Brain pericyte (primary cell): ENCODE measurements at regions not wholly inside any gene's neighbourhood (a gene's known extent, or its start where the extent isn't known, plus 50 kb on each side); places are given as distances from the start of the nearest gene placed in this dataset.
"Not testable (repeated sequence)": the region's sequence is repeated elsewhere in the genome, so short reads cannot be mapped to it uniquely, and the experiment has no call there.

ENCODE experiments used
- DNase-seq: peaks from one replicate; pipeline ENCODE4 v3.0.0-alpha.2; 2012; ENCODE audit warnings: low read depth, low spot score

- no peak for DNase-seq
Observed at GRCh38 chr18:29874519-29875098, 1167.9 kb downstream of the DSC3 start.

DNA sequence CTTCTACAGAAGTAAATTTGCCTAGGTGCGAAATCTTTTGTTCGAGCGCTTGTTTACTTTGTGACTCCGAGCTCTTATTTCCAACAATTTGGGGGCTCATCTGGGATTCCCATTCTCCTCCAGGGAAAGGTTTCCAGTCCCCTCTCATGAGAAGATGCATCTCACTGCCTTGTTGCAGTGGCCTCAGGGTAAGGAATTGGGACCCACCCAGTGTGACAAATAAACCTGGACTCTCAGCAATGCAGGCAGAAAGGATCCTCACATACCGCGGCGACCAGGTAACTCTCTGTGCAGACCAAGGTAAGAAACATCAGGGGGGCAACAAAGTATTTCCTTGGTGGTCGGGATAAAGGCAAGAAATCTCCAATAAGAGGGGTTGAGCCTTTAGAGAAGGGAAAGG is 1169.3 kb downstream of the DSC3 start:
- DNase-seq, result no peak

DNA sequence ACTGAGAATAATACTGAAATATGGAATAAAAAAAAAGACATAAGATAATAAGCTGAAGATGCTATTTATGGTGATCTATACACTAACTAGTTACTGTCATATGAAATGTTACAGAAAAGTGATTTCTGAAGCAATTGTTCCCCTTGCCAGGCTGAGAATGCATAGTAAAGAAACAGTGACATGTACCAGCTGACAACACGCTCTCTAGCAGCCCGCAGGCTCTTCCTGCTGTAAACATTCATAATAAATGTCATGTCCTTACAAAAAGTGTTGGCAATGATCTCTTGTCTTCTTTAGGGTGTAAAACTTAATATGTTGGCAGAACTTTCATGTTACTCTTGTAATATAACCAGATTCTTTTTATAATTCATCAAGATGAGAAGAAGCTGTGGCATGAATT is 1171.3 kb downstream of the DSC3 start:
- DNase-seq, result no peak

DNA sequence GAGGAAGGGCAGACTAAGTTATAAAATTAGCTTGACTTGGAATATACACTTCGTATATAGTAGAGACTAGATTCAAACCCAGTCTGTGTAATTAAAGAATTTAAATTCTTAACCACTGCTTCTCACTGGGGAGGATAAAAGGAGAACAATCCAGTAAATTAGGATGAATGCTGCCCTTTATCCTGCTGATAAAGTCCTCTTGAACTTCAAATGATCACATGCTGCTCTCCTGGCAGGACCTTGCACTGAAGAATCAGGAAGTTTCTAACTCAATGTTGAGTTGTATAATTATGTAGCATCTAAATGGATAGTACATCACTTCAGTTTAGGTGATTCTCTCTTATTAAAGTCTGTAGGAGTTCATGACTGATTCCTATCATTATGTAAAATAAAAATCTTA is 1179.7 kb downstream of the DSC3 start:
- DNase-seq, result no peak

GRCh38 chr18:29855637-29856036 is 1186.9 kb downstream of the DSC3 start:
- DNase-seq, result no peak

GRCh38 chr18:29853126-29853525 is 1189.4 kb downstream of the DSC3 start:
- no peak for DNase-seq

GRCh38 chr18:29849144-29849543 is 1193.4 kb downstream of the DSC3 start:
- DNase-seq, result no peak

DNA sequence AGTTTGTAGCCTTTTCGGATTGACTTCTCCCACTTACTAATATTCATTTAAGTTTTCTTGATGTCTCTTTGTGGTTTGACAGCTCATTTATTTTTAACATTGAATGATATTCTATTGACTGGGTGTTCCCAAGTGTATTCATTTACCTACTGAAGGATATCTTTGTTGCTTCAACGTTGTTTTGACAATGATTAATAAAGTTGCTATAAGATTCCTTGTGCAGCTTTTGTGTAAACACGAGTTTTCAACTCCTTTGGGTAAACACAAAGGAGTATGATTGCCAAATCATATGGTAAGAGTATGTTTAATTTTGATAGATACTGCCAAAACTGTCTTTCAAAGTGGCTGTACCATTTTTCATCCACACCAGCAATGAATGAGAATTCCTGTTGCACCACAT is 1200.9 kb downstream of the DSC3 start:
- DNase-seq, result no peak

- peak; percentile 1 for DNase-seq
Observed at GRCh38 chr18:29840089-29840488, 1202.5 kb downstream of the DSC3 start.

GRCh38 chr18:29838961-29839360 is 1203.6 kb downstream of the DSC3 start:
- not testable (repeated sequence) for DNase-seq

- no peak for DNase-seq
Observed at GRCh38 chr18:29838556-29838955, 1204.0 kb downstream of the DSC3 start.

GRCh38 chr18:29823671-29824070 is 1218.9 kb downstream of the DSC3 start:
- no peak for DNase-seq

GRCh38 chr18:29821544-29821943 is 1221.0 kb downstream of the DSC3 start:
- no peak for DNase-seq

DNA sequence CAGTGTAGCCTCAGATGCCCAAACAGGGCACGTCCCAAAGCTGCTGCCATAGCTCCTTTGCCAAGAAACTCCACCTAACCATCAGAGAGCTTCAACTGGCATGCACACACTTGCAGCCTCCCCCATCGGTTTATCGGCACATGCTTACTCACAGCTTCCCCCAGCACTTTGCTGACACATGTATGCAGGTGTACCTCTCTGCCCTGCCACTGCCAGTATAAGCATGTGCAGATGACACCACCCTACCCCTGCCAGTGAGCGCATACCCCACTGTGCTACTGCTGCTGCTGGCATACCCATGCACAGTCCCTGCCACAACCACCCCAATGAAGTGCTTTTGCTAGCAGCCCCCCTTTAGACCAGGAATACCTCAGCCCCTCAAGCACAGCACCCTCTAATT is 1231.0 kb downstream of the DSC3 start:
- no peak for DNase-seq

DNA sequence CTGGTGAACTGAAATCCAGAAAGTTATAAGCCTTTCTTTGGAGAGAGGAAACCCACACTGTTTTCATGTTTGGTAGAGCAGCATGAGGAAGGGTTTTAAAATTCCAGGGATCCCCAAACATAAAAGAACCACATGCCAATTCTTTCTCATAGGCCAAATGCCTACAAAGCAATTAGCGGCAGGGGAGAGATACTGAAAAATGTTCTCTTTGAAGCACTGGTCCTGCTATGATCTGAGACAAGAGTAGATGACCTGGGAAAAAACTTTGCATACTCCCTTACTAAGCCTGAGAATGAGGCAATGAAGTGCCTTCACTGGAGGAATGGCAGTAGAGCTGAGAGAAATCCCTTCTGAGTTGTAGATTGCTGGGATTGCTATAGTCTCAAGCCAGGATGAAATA is 1261.7 kb downstream of the DSC3 start:
- DNase-seq, result no peak

DNA sequence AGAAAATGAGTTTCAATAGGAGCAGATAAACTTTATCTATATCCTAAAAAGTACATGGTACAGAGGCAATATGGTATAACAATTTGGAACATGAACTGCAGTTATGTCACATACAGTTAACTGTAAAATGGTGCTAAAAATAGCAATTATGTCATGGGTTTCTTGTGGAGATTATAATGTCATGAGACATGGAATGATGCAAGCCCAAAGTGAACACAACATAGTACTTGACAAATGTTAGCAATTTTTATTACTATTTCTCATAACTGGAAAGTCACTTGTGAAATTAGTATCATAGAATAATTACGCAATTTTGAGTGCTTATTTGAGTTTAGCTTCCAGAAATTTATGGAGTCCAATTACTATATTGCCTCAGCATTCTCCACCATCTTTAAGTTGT is 1263.4 kb downstream of the DSC3 start:
- DNase-seq, result no peak

GRCh38 chr18:29753379-29753778 is 1289.2 kb downstream of the DSC3 start:
- DNase-seq, result no peak

DNA sequence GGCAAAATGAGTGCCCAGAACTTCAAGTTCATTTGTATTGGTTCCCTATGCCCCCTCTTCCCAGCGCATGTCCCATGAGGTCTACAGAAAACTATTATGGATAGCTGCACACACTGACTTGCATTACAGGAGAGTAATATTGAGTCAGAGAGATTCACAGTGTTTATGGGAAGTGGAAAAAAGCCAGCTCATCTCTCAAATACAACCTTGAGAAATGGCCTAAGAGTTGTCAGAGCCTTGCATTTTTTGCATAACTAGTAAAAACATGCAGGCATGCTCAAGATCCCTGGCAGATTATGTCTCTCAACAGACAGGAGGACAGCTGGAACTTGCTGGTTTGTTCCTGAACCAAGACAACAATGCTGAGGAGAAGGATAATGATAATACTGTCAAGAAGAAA is 1292.8 kb downstream of the DSC3 start:
- DNase-seq, result no peak

DNA sequence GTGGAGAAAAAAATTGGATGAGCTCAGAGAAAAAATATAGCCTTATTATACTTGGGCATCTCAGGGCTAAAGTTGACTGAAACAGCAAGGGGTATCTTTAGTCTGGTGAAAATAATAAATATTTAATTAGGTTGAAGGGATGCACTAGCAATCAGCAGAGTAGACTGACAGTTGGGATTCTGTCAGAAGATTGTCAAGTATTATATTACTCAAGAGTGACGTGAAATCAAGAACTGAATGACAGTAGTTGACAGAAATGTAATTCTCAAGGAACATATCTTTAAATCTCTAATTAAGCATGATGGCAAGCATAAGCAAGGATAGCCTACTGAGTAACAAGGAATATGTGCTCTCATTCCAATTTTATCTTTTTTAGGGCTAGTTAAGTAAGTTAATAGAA is 1301.1 kb downstream of the DSC3 start:
- DNase-seq, result no peak

DNA sequence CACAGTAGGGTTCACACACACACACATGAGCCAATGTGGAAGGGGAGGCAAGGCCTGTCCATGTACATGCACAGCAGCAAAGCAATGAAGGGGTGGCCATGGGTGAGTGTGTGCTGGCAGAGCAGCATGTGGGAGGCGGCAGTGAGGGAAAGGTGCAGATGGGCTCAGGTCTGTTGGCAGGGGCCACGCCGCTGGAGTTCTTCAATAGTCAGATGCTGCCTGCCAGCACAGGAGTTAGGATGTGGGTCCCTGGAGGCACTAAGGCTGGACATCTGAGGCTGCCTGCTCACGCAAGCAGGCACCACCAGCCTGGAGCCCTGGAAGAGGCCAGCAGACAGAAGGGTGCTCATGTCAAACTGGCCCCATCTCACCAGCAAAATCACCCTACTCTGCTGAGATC is 1304.9 kb downstream of the DSC3 start:
- DNase-seq, result no peak

GRCh38 chr18:29737190-29737589 is 1305.4 kb downstream of the DSC3 start:
- DNase-seq, result no peak

DNA sequence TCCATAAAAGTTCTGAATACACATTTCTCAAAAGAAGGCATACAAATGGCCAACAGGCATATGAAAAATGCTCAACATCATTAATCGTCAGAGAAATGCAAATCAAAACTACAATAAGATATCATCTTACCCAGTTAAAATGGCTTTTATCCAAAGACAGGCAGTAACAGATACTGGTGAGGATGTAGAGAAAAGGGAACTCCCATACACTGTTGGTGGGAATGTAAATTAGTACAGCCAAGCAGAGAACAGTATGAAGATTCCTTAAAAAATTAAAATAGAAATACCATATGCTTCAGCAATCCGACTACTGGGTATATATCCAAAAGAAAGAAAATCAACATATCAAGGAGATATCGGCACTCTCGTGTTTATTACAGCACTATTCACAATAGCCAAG is 1312.5 kb downstream of the DSC3 start:
- no peak for DNase-seq

DNA sequence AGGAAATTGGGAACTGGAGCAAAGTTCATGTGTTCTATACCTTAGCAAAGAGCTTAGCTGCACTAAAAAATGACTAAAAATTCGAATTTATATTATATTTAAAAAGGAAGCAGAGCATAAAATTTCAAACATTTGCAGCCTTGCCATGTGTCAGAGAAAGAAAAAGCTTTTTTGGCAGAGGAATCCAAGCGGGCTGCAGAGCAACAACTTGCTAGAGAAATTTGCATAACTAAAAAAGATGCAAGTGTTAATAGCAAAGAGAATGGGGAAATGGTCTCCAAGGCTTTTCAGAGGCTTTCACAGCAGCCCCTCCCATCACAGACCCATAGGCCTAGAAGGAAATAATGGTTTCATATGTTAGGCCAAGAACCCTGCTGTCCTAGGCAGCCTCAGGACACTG is 1315.9 kb downstream of the DSC3 start:
- DNase-seq, result no peak

GRCh38 chr18:29723486-29723885 is 1319.1 kb downstream of the DSC3 start:
- DNase-seq, result not testable (repeated sequence)
